ENCODE measurements at regions not wholly inside any gene's neighbourhood (a gene's known extent, or its start where the extent isn't known, plus 50 kb on each side); places are given as distances from the start of the nearest gene placed in this dataset.
"Not testable (repeated sequence)": the region's sequence is repeated elsewhere in the genome, so short reads cannot be mapped to it uniquely, and the experiment has no call there.

GRCh38 chr12:113537046-113537750 lies 65.5 kb upstream of the LHX5 start:
- Histone ChIP-seq H3K9ac (ENCODE audit: low read depth, low read length) (no peak overlapping the region), H3K27ac (ENCODE audit: low read depth, low read length) (no peak overlapping the region), H3K4me1 (ENCODE audit: control insufficient read depth, insufficient read depth, low read length) (no peaks in the 10 kb centered on the region; the same call in 1 of the 2 replicates), H3K27me3 (ENCODE audit: control insufficient read depth, insufficient read depth, low read length) (no peaks in the 10 kb centered on the region; the same call in 1 of the 2 replicates), H3K4me3 (ENCODE audit: low read depth, low read length) (no peak overlapping the region), H3K36me3 (ENCODE audit: control insufficient read depth, insufficient read depth, low read length) (no peaks in the 10 kb centered on the region), H3K9me3 (ENCODE audit: control insufficient read depth, insufficient read depth, low read length) (no peaks in the 10 kb centered on the region)

DNA sequence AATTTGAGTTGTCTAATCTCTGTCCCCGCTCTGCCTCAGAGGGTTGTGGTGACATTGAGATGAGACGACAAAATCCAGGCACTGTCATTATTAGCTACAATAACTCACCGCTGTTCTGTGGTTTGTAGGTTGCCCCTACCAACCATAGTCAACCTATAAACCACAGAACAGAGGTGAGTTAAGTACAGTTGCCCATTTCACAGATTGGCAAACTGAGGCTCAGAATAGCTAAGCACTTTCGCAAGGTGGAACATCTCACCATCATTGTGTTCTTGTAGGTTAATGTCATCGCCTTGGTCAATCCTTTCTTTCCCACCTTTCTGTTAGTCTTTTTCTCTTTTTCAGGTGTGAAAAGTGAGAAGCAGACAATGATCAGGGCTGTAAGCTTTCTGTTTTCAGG lies 63.4 kb upstream of the LHX5 start:
- Histone ChIP-seq H3K4me3 (ENCODE audit: low read depth, low read length) (no peak overlapping the region), H3K4me1 (ENCODE audit: control insufficient read depth, insufficient read depth, low read length) (no peaks in the 10 kb centered on the region), H3K36me3 (ENCODE audit: control insufficient read depth, insufficient read depth, low read length) (no peaks in the 10 kb centered on the region), H3K27me3 (ENCODE audit: control insufficient read depth, insufficient read depth, low read length) (no peaks in the 10 kb centered on the region; the same call in 1 of the 2 replicates), H3K27ac (ENCODE audit: low read depth, low read length) (no peak overlapping the region), H3K9ac (ENCODE audit: low read depth, low read length) (no peak overlapping the region), H3K9me3 (ENCODE audit: control insufficient read depth, insufficient read depth, low read length) (no peaks in the 10 kb centered on the region)

DNA sequence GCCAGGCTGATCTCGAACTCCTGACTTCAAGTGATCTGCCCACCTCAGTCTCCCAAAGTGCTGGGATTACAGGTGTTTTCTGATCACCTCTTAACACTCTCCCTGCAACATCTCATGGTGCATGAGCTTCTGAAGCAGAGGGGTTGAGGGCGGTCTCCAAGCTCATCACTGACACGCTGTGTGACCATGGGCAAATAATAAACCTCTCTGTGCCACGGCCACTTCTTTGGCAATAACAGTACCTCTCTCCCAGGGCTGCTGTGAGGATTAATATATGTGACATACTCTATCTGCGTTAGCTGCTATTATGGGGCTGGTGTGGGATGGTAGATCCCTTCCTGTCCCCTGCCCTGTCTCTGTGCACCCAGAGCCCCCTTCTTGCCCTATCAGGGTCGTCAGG lies 62.9 kb upstream of the LHX5 start:
- H3K27me3 ChIP-seq (ENCODE audit: control insufficient read depth, insufficient read depth, low read length), result no peaks in the 10 kb centered on the region; the same call in 1 of the 2 replicates
- no peaks in the 10 kb centered on the region for H3K4me1 ChIP-seq (ENCODE audit: control insufficient read depth, insufficient read depth, low read length)
- H3K36me3 ChIP-seq (ENCODE audit: control insufficient read depth, insufficient read depth, low read length), result no peaks in the 10 kb centered on the region
- H3K9me3 ChIP-seq (ENCODE audit: control insufficient read depth, insufficient read depth, low read length), result no peaks in the 10 kb centered on the region
- H3K4me3 ChIP-seq (ENCODE audit: low read depth, low read length), result no peak overlapping the region
- H3K27ac ChIP-seq (ENCODE audit: low read depth, low read length), result no peak overlapping the region
- H3K9ac ChIP-seq (ENCODE audit: low read depth, low read length), result no peak overlapping the region

DNA sequence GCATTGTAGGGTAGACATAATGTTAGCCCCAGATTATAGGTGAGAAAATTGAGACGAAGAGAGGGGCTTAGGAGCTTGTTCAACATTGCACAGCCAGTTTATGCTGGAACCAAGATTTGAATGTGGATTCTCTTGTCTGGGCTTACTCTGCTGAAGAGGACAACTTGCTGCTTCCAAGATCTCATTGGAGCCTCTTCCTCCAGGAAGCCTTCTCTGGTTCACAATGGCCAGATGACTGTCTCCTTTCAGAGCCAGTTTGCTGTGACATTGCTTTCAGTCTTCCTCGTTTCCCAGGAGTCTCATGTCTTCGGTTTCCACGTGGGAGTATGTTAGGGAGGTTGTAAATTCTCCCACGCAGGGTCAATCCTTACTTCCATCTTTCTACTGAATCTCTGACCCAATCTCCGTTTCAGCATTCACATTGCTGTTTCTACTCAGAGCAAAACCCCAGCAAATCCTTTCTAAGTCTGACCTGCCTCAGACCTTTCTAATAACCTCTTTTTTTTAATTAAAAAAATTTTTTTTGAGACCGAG lies 62.2 kb upstream of the LHX5 start:
- Histone ChIP-seq H3K27ac (ENCODE audit: low read depth, low read length) (no peak overlapping the region), H3K36me3 (ENCODE audit: control insufficient read depth, insufficient read depth, low read length) (no peaks in the 10 kb centered on the region), H3K4me3 (ENCODE audit: low read depth, low read length) (no peak overlapping the region), H3K4me1 (ENCODE audit: control insufficient read depth, insufficient read depth, low read length) (peaks cover 3% of the 10 kb centered on the region; the same call in 1 of the 2 replicates), H3K9me3 (ENCODE audit: control insufficient read depth, insufficient read depth, low read length) (no peaks in the 10 kb centered on the region), H3K9ac (ENCODE audit: low read depth, low read length) (no peak overlapping the region), H3K27me3 (ENCODE audit: control insufficient read depth, insufficient read depth, low read length) (no peaks in the 10 kb centered on the region; the same call in 1 of the 2 replicates)

- H3K9ac ChIP-seq (ENCODE audit: low read depth, low read length), result no peak overlapping the region
- no peaks in the 10 kb centered on the region for H3K9me3 ChIP-seq (ENCODE audit: control insufficient read depth, insufficient read depth, low read length)
- H3K36me3 ChIP-seq (ENCODE audit: control insufficient read depth, insufficient read depth, low read length), result no peaks in the 10 kb centered on the region
- H3K4me1 ChIP-seq (ENCODE audit: control insufficient read depth, insufficient read depth, low read length), result peaks cover 11% of the 10 kb centered on the region
- H3K27me3 ChIP-seq (ENCODE audit: control insufficient read depth, insufficient read depth, low read length), result no peaks in the 10 kb centered on the region; the same call in 1 of the 2 replicates
- H3K27ac ChIP-seq (ENCODE audit: low read depth, low read length), result no peak overlapping the region
- H3K4me3 ChIP-seq (ENCODE audit: low read depth, low read length), result no peak overlapping the region
Observed at GRCh38 chr12:113532292-113532691, 60.6 kb upstream of the LHX5 start.

DNA sequence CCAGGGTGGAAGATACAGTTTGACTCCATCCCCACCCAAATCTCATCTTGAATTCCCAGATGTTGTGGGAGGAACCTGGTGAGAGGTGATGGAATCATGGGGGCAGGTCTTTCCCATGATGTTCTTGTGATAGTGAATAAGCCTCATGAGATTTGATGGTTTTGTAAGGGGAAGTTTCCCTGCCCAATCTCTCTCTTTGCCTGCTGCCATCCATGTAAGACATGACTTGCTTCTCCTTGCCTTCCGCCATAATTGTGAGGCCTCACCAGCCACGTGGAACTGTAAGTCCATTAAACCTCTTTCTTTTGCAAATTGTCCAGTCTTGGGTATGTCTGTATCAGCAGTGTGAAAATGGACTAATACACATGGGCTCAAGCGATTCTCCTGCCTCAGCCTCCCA lies 59.4 kb upstream of the LHX5 start:
- H3K27me3 ChIP-seq (ENCODE audit: control insufficient read depth, insufficient read depth, low read length); H3K9ac ChIP-seq (ENCODE audit: low read depth, low read length); H3K9me3 ChIP-seq (ENCODE audit: control insufficient read depth, insufficient read depth, low read length); H3K27ac ChIP-seq (ENCODE audit: low read depth, low read length); H3K4me3 ChIP-seq (ENCODE audit: low read depth, low read length); H3K36me3 ChIP-seq (ENCODE audit: control insufficient read depth, insufficient read depth, low read length): not testable (repeated sequence)
- H3K4me1 ChIP-seq (ENCODE audit: control insufficient read depth, insufficient read depth, low read length), result peaks cover 11% of the 10 kb centered on the region

DNA sequence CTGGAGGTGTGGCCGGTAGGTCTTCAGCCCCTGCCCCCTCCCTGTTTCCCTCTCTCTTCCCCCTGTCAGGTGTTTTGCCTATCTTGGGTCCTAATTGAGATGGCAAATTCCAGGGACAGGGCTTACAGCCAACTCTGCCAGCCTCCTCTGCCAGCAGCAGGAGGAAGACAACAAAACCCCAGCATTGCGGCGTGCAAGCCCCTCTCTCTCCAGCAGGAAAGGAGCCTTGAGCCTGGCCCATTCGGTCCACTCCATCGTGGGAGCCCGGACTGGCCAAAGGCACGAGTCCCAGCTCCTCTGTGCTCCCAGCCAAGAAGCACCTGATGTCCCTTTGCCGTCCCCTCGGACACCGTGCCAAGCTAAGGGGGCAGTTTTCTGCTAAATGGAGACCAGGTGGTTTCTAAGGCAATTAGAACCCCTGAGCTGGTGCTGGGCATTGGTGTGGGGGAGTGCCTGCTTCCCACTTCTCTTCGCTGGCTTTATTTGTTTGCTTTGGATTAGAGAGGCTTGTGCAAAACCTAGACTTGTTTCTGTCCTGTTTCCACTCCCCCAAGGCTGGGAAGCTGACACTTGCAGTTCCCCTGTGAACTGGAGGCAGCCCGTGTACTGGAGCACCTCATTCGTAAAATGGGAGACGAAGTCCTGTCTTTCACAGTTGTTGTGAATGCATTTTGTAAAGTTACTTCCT lies 57.1 kb upstream of the LHX5 start:
- Histone ChIP-seq H3K9ac (ENCODE audit: low read depth, low read length) (no peak overlapping the region), H3K27ac (ENCODE audit: low read depth, low read length) (no peak overlapping the region), H3K36me3 (ENCODE audit: control insufficient read depth, insufficient read depth, low read length) (no peaks in the 10 kb centered on the region), H3K4me3 (ENCODE audit: low read depth, low read length) (no peak overlapping the region), H3K27me3 (ENCODE audit: control insufficient read depth, insufficient read depth, low read length) (no peaks in the 10 kb centered on the region), H3K9me3 (ENCODE audit: control insufficient read depth, insufficient read depth, low read length) (no peaks in the 10 kb centered on the region), H3K4me1 (ENCODE audit: control insufficient read depth, insufficient read depth, low read length) (peaks cover 11% of the 10 kb centered on the region)

DNA sequence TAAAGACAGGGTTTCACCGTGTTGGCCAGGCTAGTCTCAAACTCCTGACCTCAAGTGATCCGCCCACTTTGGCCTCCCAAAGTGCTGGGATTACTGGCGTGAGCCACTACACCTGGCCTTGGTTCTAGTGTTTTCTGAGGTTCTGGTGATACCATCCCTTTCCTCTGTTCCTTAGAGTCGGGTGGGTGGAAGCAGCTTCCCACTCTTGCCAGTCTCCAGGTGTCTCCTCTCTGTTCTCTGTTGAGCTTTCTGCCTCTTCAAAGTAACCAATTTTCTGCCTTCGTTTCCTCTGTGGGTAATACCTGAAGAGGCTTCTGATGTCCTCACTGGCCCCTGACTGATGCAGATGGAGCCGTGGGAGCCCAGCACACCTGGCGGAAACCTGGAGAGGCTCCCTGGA lies 53.4 kb upstream of the LHX5 start:
- no peak overlapping the region for H3K27ac ChIP-seq (ENCODE audit: low read depth, low read length)
- H3K4me1 ChIP-seq (ENCODE audit: control insufficient read depth, insufficient read depth, low read length), result peaks cover 11% of the 10 kb centered on the region
- no peaks in the 10 kb centered on the region for H3K36me3 ChIP-seq (ENCODE audit: control insufficient read depth, insufficient read depth, low read length)
- H3K9me3 ChIP-seq (ENCODE audit: control insufficient read depth, insufficient read depth, low read length), result no peaks in the 10 kb centered on the region
- peaks cover 6% of the 10 kb centered on the region; the same call in 1 of the 2 replicates for H3K27me3 ChIP-seq (ENCODE audit: control insufficient read depth, insufficient read depth, low read length)
- no peak overlapping the region for H3K4me3 ChIP-seq (ENCODE audit: low read depth, low read length)
- H3K9ac ChIP-seq (ENCODE audit: low read depth, low read length), result no peak overlapping the region

- Histone ChIP-seq H3K4me1 (ENCODE audit: control insufficient read depth, insufficient read depth, low read length) (peaks cover 11% of the 10 kb centered on the region), H3K36me3 (ENCODE audit: control insufficient read depth, insufficient read depth, low read length) (no peaks in the 10 kb centered on the region), H3K9me3 (ENCODE audit: control insufficient read depth, insufficient read depth, low read length) (no peaks in the 10 kb centered on the region), H3K27ac (ENCODE audit: low read depth, low read length) (no peak overlapping the region), H3K4me3 (ENCODE audit: low read depth, low read length) (no peak overlapping the region), H3K27me3 (ENCODE audit: control insufficient read depth, insufficient read depth, low read length) (peaks cover 6% of the 10 kb centered on the region), H3K9ac (ENCODE audit: low read depth, low read length) (no peak overlapping the region)
Observed at GRCh38 chr12:113524495-113524894, 52.8 kb upstream of the LHX5 start.

DNA sequence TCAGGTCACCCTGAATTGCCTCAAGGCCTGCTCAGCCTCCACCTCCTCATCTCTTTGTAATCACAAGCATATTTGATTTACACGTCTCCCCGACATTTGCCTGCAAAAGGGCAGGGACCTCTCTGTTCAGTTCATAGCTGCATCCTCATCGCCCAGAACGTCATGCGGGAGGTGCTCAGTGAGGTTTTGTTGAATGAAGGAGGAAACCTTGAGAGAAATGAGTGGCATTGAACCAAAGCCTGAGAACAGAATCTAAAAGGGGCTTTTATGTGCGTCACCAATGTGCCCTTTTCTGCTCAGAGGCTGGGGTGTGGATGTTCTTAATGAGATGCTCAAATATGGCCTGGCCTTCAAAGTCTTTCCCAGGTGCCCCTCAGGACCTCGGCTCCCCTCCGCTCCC lies 50.0 kb upstream of the LHX5 start:
- no peak overlapping the region for H3K4me3 ChIP-seq (ENCODE audit: low read depth, low read length)
- H3K4me1 ChIP-seq (ENCODE audit: control insufficient read depth, insufficient read depth, low read length), result no peaks in the 10 kb centered on the region
- peaks cover 33% of the 10 kb centered on the region for H3K27me3 ChIP-seq (ENCODE audit: control insufficient read depth, insufficient read depth, low read length)
- no peak overlapping the region for H3K27ac ChIP-seq (ENCODE audit: low read depth, low read length)
- H3K9me3 ChIP-seq (ENCODE audit: control insufficient read depth, insufficient read depth, low read length), result no peaks in the 10 kb centered on the region
- no peak overlapping the region for H3K9ac ChIP-seq (ENCODE audit: low read depth, low read length)
- H3K36me3 ChIP-seq (ENCODE audit: control insufficient read depth, insufficient read depth, low read length), result no peaks in the 10 kb centered on the region

Data from HUES48 (cell line).